Endothelial cell of umbilical vein (primary cell): ENCODE measurements at regions not wholly inside any gene's neighbourhood (a gene's known extent, or its start where the extent isn't known, plus 50 kb on each side); places are given as distances from the start of the nearest gene placed in this dataset.

ENCODE experiments used
- BruUV-seq: library from RNA; stranded (reverse); fragments of 400-500 nt; replicated peaks from 2 replicates; lab custom pipeline; 2021; lab: Mats Ljungman, UMichigan
- CTCF ChIA-PET: fragments of 300-600, 350-600 bp; sonication (Branson Sonifier 250); formaldehyde crosslinking; loops from one replicate; lab custom pipeline; 2021; ENCODE audit warnings: antibody characterized with exemption, inconsistent platforms; lab: Charles Lee
- POLR2A ChIA-PET: fragments of 300-600, 350-600 bp; sonication (Branson Sonifier 250); formaldehyde crosslinking; loops from one replicate; lab custom pipeline; 2021; ENCODE audit warnings: antibody characterized with exemption, inconsistent platforms; lab: Charles Lee
- DNase-seq: peaks from one replicate; pipeline ENCODE4 v3.0.0-alpha.2; 2011; ENCODE audit warnings: low read depth, low spot score
- FAIRE-seq: peaks from 2 replicates; lab custom pipeline; 2011; peaks lifted over from hg19 to GRCh38; lab: Jason Lieb, UNC
- H2AFZ ChIP-seq: 2 replicates; pipeline ENCODE4 v1.6.0; 2012; ENCODE audit warnings: low read depth, low read length, control low read depth, inconsistent platforms
- H3K27ac ChIP-seq: 2 replicates; pipeline ENCODE4 v1.5.1; 2011; ENCODE audit warnings: low read depth, mild to moderate bottlenecking, control low read depth, low read length, moderate library complexity; ENCODE audit not compliant: insufficient read depth
- H3K27me3 ChIP-seq, 2 experiments: 2 replicates each; pipeline versions ENCODE4 v1.6.0 to v1.6.1; 2011; ENCODE audit warnings: low read length in 2 of 2, mixed read lengths in 1 of 2; ENCODE audit not compliant: control insufficient read depth in 2 of 2, insufficient read depth in 2 of 2
- H3K36me3 ChIP-seq, 2 experiments: 2 replicates in 1 of 2; 3 replicates in 1 of 2; pipeline ENCODE4 v1.5.1; 2011; ENCODE audit warnings: low read length in 2 of 2, mild to moderate bottlenecking in 1 of 2, moderate library complexity in 1 of 2; ENCODE audit not compliant: control insufficient read depth in 2 of 2, insufficient read depth in 2 of 2; ENCODE audit errors: extremely low read depth in 1 of 2
- H3K4me1 ChIP-seq: 3 replicates; pipeline ENCODE4 v1.5.1; 2011; ENCODE audit warnings: mild to moderate bottlenecking, low read length; ENCODE audit not compliant: control insufficient read depth, insufficient read depth; ENCODE audit errors: extremely low read depth
- H3K4me2 ChIP-seq: 2 replicates; pipeline ENCODE4 v1.6.1; 2011; ENCODE audit warnings: low read length, control low read depth, mixed read lengths; ENCODE audit not compliant: insufficient read depth
- H3K4me3 ChIP-seq, 3 experiments: fragments of 200-600 bp in 1 of 3; sonication (generic), shearing (Covaris generic) in 1 of 3; replicated peaks in 1 of 3; 2 replicates each; pipeline ENCODE4 v1.5.1; 2011 to 2016; ENCODE audit warnings: control low read depth in 3 of 3, low read length in 3 of 3, mild to moderate bottlenecking in 2 of 3, inconsistent platforms in 1 of 3, low read depth in 1 of 3, moderate library complexity in 1 of 3; ENCODE audit not compliant: insufficient read depth in 1 of 3
- H3K79me2 ChIP-seq: 2 replicates; pipeline ENCODE4 v1.6.0; 2012; ENCODE audit warnings: low read length, inconsistent platforms; ENCODE audit not compliant: control insufficient read depth, insufficient read depth
- H3K9ac ChIP-seq: replicated peaks from 2 replicates; pipeline ENCODE3; 2011; ENCODE audit warnings: low read length, control low read depth; ENCODE audit not compliant: insufficient read depth; ENCODE audit errors: extremely low read depth
- H3K9me1 ChIP-seq: replicated peaks from 3 replicates; pipeline ENCODE4 v1.6.0; 2011; ENCODE audit warnings: mild to moderate bottlenecking, low read length; ENCODE audit not compliant: control insufficient read depth, insufficient read depth; ENCODE audit errors: extremely low read depth
- H3K9me3 ChIP-seq: replicated peaks from 2 replicates; pipeline ENCODE4 v1.5.1; 2012; ENCODE audit warnings: low read length, inconsistent platforms; ENCODE audit not compliant: control insufficient read depth, insufficient read depth
- H4K20me1 ChIP-seq: replicated peaks from 2 replicates; pipeline ENCODE3; 2011; ENCODE audit warnings: mild to moderate bottlenecking, low read length; ENCODE audit not compliant: control insufficient read depth, insufficient read depth; ENCODE audit errors: extremely low read depth
- EZH2 ChIP-seq: IDR thresholded peaks from 2 replicates; pipeline ENCODE4 v1.6.1; 2012; ENCODE audit warnings: borderline replicate concordance, low read depth, mild to moderate bottlenecking, moderate library complexity, low read length, inconsistent platforms; ENCODE audit not compliant: severe bottlenecking
- FOS ChIP-seq: IDR thresholded peaks from 2 replicates; pipeline ENCODE4 v1.6.1; 2011; ENCODE audit warnings: mild to moderate bottlenecking, low read length, moderate library complexity, borderline replicate concordance; ENCODE audit not compliant: insufficient read depth
- GATA2 ChIP-seq: IDR thresholded peaks from 2 replicates; pipeline ENCODE4 v1.7.0; 2011; ENCODE audit warnings: low read depth, mild to moderate bottlenecking, moderate library complexity, mixed read lengths, low read length; ENCODE audit not compliant: insufficient read length, insufficient read depth
- JUN ChIP-seq: IDR thresholded peaks from 2 replicates; pipeline ENCODE4 v1.6.1; 2011; ENCODE audit warnings: borderline replicate concordance, low read depth; ENCODE audit not compliant: insufficient read length, insufficient read depth
- MAX ChIP-seq: IDR thresholded peaks from 2 replicates; pipeline ENCODE4 v1.6.1; 2011; ENCODE audit not compliant: insufficient read depth, insufficient read length
- MYC ChIP-seq: IDR thresholded peaks from one replicate; pipeline ENCODE4 v1.6.1; 2011; ENCODE audit warnings: mild to moderate bottlenecking, low read depth, low read length
- POLR2A ChIP-seq: IDR thresholded peaks from 2 replicates; pipeline ENCODE4 v1.6.1; 2012; ENCODE audit warnings: low read depth, mild to moderate bottlenecking, control low read depth, low read length
- POLR2AphosphoS5 ChIP-seq: IDR thresholded peaks from 2 replicates; pipeline ENCODE4 v1.6.1; 2012; ENCODE audit warnings: low read depth, mild to moderate bottlenecking, control low read depth, low read length, moderate library complexity; ENCODE audit not compliant: insufficient read depth
- dilution Hi-C: fragments of 300-500 bp; cut with MboI; formaldehyde crosslinking; loops from one replicate; pipeline ENCODE4 v1.15.0; 2019; ENCODE audit warnings: low sequenced_read_pairs; ENCODE audit not compliant: extremely low pct_ligation_motif_present
- intact Hi-C: fragments of 100-400 bp; cut with micrococcal nuclease; formaldehyde crosslinking; loops from one replicate; pipeline ENCODE4 v1.10.0; 2022
- TF ChIP-seq, protein P1 (sequence below), 2 donors: IDR thresholded peaks; 1 replicate in 1 of 2; 2 replicates in 1 of 2; pipeline ENCODE4 v1.5.1; 2011; ENCODE audit warnings: low read length in 2 of 2, mild to moderate bottlenecking in 2 of 2, moderate library complexity in 2 of 2, control low read depth in 1 of 2, inconsistent platforms in 1 of 2, low read depth in 1 of 2; ENCODE audit not compliant: insufficient read depth in 1 of 2; ENCODE audit errors: extremely low read depth in 1 of 2

DNA sequence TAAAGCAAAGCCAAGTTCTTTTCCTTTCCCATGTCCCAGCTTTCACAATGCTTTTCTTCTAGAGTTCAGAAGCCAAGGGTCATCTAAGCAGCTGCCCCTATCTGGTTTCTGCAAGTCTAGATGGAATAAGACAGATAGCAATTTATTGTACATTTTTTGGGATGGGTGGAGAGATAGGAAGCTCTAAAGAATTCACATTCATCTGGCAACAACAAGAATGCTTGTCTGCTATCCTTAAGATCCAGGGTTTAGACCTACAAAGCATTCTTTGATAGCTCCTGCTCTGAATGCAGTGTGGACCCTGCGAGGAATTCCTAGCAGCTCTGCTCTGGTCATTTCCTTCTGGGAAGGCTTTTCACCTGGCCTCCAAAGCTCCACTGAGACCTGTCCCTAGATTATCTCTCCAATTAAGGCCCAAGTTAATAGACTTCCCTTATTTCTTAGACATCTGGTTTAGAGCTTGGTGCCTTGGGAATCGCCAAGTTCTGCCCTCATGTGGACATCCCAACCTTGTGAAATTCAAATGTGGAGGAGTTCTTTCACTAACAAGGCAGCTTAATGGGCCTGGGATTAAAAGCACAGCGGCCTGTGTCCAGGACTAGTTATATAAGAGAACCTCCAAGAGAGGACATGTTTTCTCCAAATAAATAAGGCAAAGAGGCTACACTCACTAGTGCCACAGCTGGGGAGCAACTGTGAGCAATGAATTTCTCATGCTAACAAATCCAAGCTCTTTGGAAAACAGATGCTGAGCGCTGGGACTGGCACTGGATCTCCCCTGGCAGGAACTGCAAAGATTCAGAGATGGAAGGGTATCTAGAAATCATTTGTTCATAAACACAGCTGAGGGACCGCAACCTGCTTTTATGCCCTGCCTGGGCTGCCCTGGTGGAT is 384.5 kb upstream of the DDHD1 start:
- no peak overlapping the region for H3K27ac ChIP-seq
- dilution Hi-C loops, result loop anchor here (25.0 kb wide), 1 partner anchor 800 kb away; no protein-coding TSS in a partner anchor

More for the DNA sequence above, 384.5 kb upstream of the DDHD1 start:
- Histone ChIP-seq H3K9ac (no peak overlapping the region), H3K27me3 (no peaks in the 10 kb centered on the region), H4K20me1 (no peaks in the 10 kb centered on the region), H3K9me3 (no peaks in the 10 kb centered on the region), H2AFZ (no peak overlapping the region), H3K9me1 (no peaks in the 10 kb centered on the region), H3K4me2 (no peak overlapping the region), H3K79me2 (no peaks in the 10 kb centered on the region), H3K4me3 (no peak overlapping the region), H3K4me1 (peaks cover 35% of the 10 kb centered on the region), H3K36me3 (no peaks in the 10 kb centered on the region)
- BruUV-seq, result no TSS peak
- peak; percentile 19 for DNase-seq
- intact Hi-C loops, result no loop called here
- TF ChIP-seq POLR2A, result no peak
- TF ChIP-seq, protein P1, sequence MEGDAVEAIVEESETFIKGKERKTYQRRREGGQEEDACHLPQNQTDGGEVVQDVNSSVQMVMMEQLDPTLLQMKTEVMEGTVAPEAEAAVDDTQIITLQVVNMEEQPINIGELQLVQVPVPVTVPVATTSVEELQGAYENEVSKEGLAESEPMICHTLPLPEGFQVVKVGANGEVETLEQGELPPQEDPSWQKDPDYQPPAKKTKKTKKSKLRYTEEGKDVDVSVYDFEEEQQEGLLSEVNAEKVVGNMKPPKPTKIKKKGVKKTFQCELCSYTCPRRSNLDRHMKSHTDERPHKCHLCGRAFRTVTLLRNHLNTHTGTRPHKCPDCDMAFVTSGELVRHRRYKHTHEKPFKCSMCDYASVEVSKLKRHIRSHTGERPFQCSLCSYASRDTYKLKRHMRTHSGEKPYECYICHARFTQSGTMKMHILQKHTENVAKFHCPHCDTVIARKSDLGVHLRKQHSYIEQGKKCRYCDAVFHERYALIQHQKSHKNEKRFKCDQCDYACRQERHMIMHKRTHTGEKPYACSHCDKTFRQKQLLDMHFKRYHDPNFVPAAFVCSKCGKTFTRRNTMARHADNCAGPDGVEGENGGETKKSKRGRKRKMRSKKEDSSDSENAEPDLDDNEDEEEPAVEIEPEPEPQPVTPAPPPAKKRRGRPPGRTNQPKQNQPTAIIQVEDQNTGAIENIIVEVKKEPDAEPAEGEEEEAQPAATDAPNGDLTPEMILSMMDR (IDR thresholded peaks at IDR 0.05; ENCODE audit: extremely low read depth in 1 of 2, insufficient read depth in 1 of 2, low read depth in 1 of 2, low read length in 2 of 2), result no peak
- TF ChIP-seq FOS, result no peak
- no peak for TF ChIP-seq JUN
- no peak for TF ChIP-seq GATA2
- TF ChIP-seq EZH2, result no peak
- TF ChIP-seq POLR2AphosphoS5, result no peak
- no peak for TF ChIP-seq MAX
- no peak for TF ChIP-seq MYC
- ChIA-PET POLR2A (interaction anchor here (0.7 to 1.2 kb wide), 2 partner anchors 347 to 416 kb away, joined by 3 read pairs; no protein-coding TSS in a partner anchor), CTCF (interaction anchor here (0.9 to 5.3 kb wide), 24 partner anchors 10 to 813 kb away, joined by 3 to 76 read pairs (median 4); no protein-coding TSS in a partner anchor)
- FAIRE-seq, result no peak
